AG04450 (cell line): ENCODE measurements at regions not wholly inside any gene's neighbourhood (a gene's known extent, or its start where the extent isn't known, plus 50 kb on each side); places are given as distances from the start of the nearest gene placed in this dataset.

Experiments used
- CTCF ChIA-PET: fragments of 300-600, 350-600 bp; formaldehyde crosslinking; extraction: SDS; loops from one replicate; lab custom pipeline; 2022; ENCODE audit warnings: antibody characterized with exemption, inconsistent platforms; lab: Charles Lee
- POLR2A ChIA-PET: fragments of 350-600 bp; formaldehyde crosslinking; extraction: SDS; loops from one replicate; lab custom pipeline; 2021; ENCODE audit warnings: antibody characterized with exemption, inconsistent platforms; lab: Yijun Ruan, JAX
- DNase-seq: peaks from one replicate; pipeline ENCODE4 v3.0.0-alpha.2; 2011; ENCODE audit warnings: low read depth, low spot score
- H3K27ac ChIP-seq: one replicate; pipeline ENCODE4 v1.5.1; 2012; ENCODE audit warnings: low read depth, low read length, control low read depth
- H3K27me3 ChIP-seq: one replicate; pipeline ENCODE4 v1.6.0; 2012; ENCODE audit warnings: low read length; ENCODE audit not compliant: control insufficient read depth, insufficient read depth
- H3K4me3 ChIP-seq: 2 replicates; pipeline ENCODE4 v1.5.1; 2011; ENCODE audit warnings: mild to moderate bottlenecking, low read depth, low read length, control low read depth
- H3K9me3 ChIP-seq: 2 replicates; pipeline ENCODE4 v1.5.1; 2012; ENCODE audit warnings: low read length; ENCODE audit not compliant: control insufficient read depth, insufficient read depth
- TF ChIP-seq, protein P1 (sequence below): IDR thresholded peaks from 2 replicates; pipeline ENCODE4 v1.5.1; 2011; ENCODE audit warnings: low read depth, low read length, control low read depth, inconsistent platforms

DNA sequence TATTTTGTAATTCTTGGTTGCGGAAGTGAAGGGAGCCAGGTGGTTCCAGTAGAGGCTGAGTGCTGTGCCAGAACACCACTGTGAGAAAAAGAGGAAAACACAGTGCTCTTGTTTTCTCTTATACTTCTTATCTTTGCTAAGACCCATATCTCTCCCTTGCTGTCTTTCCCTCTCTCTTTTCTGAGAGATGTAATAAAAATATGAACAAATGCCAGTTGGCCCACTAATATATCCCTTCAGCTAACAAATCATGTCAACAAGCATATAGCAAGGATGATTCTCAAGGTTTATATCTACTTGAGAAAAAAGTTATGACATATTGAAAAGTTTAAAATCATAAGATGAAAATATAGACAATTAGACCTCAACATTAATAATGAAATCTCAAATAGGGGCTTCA lies 758.3 kb downstream of the HDGFL1 start:
- no peaks in the 10 kb centered on the region for H3K27me3 ChIP-seq
- no peak overlapping the region for H3K27ac ChIP-seq
- no peak for DNase-seq
- H3K9me3 ChIP-seq: no peaks in the 10 kb centered on the region
- ChIA-PET CTCF (no interaction called here), POLR2A (no interaction called here)
- TF ChIP-seq, protein P1, sequence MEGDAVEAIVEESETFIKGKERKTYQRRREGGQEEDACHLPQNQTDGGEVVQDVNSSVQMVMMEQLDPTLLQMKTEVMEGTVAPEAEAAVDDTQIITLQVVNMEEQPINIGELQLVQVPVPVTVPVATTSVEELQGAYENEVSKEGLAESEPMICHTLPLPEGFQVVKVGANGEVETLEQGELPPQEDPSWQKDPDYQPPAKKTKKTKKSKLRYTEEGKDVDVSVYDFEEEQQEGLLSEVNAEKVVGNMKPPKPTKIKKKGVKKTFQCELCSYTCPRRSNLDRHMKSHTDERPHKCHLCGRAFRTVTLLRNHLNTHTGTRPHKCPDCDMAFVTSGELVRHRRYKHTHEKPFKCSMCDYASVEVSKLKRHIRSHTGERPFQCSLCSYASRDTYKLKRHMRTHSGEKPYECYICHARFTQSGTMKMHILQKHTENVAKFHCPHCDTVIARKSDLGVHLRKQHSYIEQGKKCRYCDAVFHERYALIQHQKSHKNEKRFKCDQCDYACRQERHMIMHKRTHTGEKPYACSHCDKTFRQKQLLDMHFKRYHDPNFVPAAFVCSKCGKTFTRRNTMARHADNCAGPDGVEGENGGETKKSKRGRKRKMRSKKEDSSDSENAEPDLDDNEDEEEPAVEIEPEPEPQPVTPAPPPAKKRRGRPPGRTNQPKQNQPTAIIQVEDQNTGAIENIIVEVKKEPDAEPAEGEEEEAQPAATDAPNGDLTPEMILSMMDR: no peak
- no peak overlapping the region for H3K4me3 ChIP-seq

DNA sequence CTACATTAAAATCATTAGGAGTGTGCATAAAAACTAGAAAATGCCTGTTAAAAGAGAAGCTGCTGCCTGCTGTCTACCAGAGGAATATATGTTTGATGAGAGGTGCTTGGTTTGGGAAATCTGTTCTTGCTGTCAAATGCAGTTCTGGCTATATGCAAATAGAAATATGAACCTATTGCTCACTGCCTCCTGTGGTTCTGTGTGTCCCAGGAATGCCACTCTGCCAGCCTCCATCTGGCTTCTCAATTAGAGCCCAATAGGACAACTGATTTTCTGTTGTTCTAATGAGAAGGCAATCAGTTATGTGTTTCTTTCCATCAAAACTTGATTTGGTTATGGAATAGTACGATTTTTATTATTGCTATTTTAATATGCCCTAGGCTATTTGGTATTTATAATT lies 759.7 kb downstream of the HDGFL1 start:
- Histone ChIP-seq H3K27me3 (no peaks in the 10 kb centered on the region), H3K27ac (no peak overlapping the region), H3K9me3 (no peaks in the 10 kb centered on the region), H3K4me3 (no peak overlapping the region)
- POLR2A ChIA-PET: no interaction called here
- DNase-seq: no peak
- CTCF ChIA-PET: no interaction called here
- TF ChIP-seq, protein P1: no peak

DNA sequence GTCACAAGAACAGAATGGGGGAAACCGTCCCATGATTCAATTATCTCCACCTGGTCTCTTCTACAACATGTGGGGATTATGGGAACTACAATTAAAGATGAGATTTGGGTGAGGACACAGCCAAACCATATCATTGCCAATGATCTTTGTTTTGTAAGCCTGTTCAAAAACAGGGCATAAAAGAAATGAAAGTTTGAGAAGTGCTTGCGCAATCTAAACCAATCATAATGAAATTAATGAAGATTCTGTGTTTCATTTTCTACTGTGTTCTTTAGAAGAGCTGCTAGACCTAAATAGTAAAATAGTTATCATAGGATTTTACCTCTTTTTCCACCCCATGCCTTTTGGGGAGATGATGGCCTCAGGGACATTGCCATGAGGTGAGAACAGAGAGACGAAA lies 761.3 kb downstream of the HDGFL1 start:
- ChIA-PET POLR2A (no interaction called here), CTCF (no interaction called here)
- H3K9me3 ChIP-seq: no peaks in the 10 kb centered on the region
- H3K4me3 ChIP-seq: no peak overlapping the region
- TF ChIP-seq, protein P1: no peak
- no peaks in the 10 kb centered on the region for H3K27me3 ChIP-seq
- H3K27ac ChIP-seq: no peak overlapping the region
- no peak for DNase-seq

DNA sequence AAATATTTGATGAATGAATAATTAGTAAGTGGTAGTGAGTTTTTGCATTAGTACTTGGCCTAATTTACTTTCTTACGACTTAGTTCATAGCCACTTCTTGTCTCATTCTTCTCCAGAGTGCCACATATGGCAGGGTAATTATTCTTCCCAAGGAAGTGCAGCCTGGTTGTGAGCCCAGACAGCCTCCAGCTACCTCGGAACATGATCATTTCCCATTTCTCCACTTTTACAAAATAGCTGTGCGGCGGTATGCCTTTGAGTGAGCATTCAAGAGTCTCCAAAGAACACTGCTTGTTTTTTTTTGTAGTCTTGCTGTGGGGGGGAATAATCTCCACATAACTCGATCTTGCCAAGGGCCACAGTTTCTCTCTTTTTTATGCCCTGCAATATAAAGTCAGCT lies 765.0 kb downstream of the HDGFL1 start:
- no peaks in the 10 kb centered on the region for H3K9me3 ChIP-seq
- H3K27ac ChIP-seq: no peak overlapping the region
- ChIA-PET POLR2A (no interaction called here), CTCF (no interaction called here)
- no peak for DNase-seq
- no peaks in the 10 kb centered on the region for H3K27me3 ChIP-seq
- H3K4me3 ChIP-seq: no peak overlapping the region
- TF ChIP-seq, protein P1: no peak

DNA sequence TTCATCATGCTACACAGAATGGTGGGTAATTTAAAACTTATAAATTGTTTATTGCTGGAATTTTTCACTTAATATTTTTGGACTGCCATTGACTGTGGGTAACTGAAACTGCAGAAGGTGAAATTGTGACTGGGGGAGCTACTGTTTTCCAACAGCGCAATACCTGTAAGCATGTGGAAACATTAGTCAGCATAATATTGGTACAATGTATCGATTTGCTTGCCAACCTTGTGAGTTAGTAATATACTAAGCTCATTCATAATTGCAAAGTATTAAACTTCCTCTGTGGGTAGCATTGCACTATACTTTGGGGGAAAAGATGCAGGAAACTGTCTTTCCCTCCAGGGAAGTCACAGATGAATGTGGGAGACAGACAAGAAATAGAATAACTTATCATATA lies 766.5 kb downstream of the HDGFL1 start:
- POLR2A ChIA-PET: no interaction called here

More for the DNA sequence above, 766.5 kb downstream of the HDGFL1 start:
- no peak overlapping the region for H3K27ac ChIP-seq
- DNase-seq: no peak
- no peak overlapping the region for H3K4me3 ChIP-seq
- H3K9me3 ChIP-seq: no peaks in the 10 kb centered on the region
- H3K27me3 ChIP-seq: no peaks in the 10 kb centered on the region
- CTCF ChIA-PET: no interaction called here
- TF ChIP-seq, protein P1: no peak
